ENCODE measurements at regions not wholly inside any gene's neighbourhood (a gene's known extent, or its start where the extent isn't known, plus 50 kb on each side); places are given as distances from the start of the nearest gene placed in this dataset.
A peak's percentile ranks its signal among the peaks of the same experiment; 100 is the strongest.
"Not testable (repeated sequence)": the region's sequence is repeated elsewhere in the genome, so short reads cannot be mapped to it uniquely, and the experiment has no call there.

GRCh38 chr12:62016021-62016420 is 244.2 kb upstream of the USP15 start:
- DNase-seq, result no peak

DNA sequence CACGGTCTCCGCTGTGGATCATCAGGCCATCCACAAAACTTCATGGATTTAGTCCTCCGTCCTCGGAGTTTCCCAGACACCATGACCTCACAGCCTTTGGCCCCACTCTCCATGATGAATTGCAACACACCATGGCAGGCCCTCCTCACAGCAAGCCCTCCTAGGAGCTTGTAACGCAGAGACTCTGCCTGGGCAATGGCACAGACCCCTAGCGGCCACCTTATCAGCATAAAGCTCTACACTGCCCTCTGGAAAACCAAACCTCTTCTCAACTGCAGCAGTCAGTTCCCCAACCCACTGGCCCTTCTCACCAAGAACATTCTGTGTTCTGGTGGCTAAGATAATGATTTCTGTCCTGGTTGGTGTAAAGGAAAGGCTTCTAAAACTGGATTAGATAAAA is 238.4 kb upstream of the USP15 start:
- no peak for DNase-seq

DNA sequence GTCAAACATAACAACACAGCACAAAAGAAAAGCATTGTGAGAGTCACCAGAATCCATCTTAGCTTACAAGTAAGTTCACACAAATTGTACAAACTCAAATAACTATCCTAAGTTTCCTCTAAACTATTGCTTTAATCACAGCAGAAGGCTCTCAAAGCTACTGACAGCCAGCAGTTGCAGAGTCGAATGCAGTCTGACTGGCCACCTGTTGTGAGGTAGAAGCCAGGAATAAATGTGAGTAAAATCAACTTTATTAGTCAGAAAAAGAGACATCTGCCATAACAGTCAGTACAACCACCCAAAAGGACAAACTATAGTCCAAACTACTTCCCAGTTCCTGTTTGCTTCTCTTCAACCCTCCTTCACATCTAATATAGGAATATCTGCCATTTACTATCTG is 231.7 kb upstream of the USP15 start:
- no peak for DNase-seq

GRCh38 chr12:62032870-62033269 is 227.3 kb upstream of the USP15 start:
- no peak for DNase-seq

DNA sequence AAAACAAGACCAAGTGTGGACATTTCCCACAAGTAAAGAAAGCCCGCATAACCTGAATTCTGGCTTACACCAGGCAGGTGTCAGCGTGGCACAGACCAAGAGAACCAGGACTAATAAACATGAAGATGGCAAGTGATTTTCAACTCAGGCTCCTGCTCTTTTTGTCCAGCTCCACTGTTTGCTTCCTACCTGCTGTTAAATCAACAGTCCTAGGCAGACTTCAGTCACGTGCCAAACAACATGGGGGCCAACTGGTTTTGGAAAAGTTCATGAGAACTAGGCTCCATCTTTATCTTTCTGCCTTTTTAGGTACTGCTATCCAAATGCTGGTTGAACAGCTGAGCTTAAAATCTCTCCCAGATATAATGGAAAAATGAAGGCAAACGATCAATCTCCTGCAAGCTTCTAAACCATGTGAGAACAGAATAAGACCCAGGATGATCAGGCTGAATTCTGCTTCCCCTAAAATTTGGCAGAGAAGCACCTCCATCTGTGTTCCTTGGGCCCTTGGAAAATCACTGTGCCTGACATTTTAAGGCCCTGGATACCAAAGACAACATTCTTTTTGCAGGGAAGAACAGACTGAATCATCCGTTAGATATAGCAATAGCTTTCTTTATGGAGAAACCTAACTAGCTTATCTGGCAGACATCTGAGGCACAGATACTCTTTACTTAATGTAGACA is 215.6 kb upstream of the USP15 start:
- no peak for DNase-seq

GRCh38 chr12:62045211-62045610 is 215.0 kb upstream of the USP15 start:
- DNase-seq, result no peak

DNA sequence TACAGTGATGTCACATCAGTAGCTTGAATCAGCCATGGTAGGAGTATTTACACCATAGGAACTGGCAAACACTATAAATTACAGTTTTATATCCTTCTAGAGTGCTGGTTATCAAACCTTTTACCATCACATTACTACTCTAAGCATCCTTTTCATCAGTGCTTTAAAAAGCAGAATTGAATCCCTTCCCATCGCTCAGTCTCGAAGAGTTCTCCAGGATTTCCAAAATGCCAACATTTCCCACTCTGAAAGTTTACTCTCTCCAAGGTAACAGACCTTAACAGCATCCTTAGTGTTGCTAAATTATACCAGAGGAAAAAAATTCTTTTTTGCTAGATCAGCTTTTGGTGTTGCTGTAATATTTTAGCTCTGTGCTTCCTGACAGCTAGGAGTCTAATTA is 209.4 kb upstream of the USP15 start:
- no peak for DNase-seq

- no peak for DNase-seq
These were observed 190.2 kb upstream of the USP15 start for GRCh38 chr12:62069976-62070375.

GRCh38 chr12:62073236-62073635 is 187.0 kb upstream of the USP15 start:
- DNase-seq, result not testable (repeated sequence)

GRCh38 chr12:62075870-62076269 is 184.3 kb upstream of the USP15 start:
- no peak for DNase-seq

DNA sequence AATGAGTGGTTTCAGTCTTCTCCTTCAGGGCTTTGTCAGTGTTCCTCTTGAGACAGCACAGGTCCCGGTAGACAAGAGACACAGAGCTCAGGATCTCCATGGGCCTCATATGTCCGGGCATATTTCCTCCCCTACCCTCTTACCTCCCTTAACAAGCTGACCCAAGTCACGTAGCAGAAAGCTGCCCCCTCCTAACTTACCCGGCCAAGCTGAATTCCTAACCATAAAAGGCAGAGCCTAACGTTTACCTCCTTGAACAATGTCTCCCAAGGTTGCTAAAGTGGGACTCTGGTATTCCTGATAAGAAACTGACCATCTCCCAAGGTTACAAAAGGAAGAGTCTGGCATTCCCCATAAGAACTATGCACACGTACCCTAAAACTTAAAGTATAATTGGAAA is 182.2 kb upstream of the USP15 start:
- DNase-seq, result no peak

DNA sequence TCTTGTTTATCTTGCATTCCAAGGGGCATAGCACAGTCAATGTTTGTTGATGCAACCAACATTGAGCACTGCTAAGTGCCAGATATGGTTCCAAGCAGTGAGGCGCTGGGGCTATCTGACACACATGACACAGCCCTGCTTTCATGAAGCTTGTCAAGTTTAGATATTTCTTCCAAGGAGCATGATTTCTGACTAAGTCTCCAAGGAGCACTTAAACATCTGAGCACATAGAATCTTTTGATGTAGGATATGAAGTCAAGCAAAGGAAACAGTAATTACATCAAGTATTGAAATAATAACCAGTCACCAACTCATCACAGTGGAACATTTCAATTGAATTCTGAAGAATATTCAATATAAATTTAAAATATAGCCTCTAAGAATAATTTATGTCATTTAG is 177.8 kb upstream of the USP15 start:
- DNase-seq, result no peak

DNA sequence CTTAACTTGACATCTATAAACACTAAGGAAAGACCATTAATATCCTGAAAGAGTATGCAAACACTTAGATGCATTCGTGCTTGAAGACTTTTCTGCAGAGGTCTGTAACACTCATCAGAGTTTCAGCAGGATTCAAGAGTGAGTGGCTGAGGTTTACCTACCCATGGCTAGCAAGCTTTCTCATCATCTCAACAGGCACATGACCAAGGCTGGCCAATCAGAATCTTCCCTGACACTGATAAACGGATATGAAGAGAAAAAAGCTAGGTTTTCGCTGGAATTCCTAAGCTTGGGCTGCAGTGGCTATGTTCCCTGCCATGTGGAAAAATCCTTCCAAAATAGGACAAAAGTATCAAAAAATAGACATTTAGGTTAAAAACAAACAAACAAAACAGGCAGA is 162.1 kb upstream of the USP15 start:
- DNase-seq, result no peak

DNA sequence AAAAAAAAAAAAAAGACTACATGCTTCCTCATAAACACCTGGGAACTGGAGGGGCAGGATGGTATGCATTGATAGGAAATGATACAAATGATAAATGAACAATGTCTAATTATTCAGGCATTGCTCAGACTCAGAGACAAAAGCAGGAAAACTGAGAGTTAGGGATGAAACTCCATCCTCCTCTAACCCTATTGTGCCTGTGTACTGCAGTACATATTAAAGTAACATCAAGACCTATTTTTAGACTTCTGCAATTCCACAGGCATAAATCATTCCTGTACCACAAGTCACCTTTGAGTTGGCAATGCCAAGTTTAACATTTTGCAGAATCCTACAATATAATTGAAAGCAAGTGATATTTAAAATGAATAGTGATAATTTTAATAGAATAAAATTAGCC is 156.5 kb upstream of the USP15 start:
- no peak for DNase-seq

DNA sequence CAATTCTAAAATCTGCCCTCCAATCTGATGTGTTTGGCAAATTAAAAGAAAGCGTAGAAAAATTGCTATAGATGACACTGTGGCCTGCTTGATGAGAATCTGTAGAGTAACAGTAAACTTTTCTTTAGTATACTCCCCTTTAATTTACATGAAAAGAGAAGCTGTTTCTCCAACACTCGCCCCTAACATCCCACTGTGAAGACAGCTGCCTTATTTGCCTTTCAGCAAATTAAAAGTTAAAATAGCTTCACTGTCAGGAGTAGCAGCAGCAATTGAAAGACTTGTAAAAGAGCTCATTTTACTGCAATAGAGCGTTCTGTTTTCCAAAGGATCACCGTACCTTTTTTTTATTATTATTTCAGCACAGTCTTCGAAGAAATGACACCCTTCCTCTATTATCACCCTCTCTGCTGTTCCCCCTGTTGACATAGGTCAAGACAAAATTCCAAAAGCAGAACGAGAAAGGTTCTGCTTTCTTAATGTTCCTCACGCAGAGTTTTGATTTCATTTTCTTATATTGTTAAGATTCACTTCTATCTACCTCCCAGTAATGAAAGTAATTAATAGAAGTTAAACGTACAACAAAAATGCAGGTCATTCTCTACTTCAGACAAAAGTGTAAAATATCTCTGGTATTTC is 153.5 kb upstream of the USP15 start:
- no peak for DNase-seq

- no peak for DNase-seq
These were observed 146.7 kb upstream of the USP15 start for GRCh38 chr12:62113366-62114011.

GRCh38 chr12:62116986-62117385 is 143.2 kb upstream of the USP15 start:
- DNase-seq, result peak; percentile 86

GRCh38 chr12:62123721-62124203 is 136.4 kb upstream of the USP15 start:
- DNase-seq, result peak; percentile 41

DNA sequence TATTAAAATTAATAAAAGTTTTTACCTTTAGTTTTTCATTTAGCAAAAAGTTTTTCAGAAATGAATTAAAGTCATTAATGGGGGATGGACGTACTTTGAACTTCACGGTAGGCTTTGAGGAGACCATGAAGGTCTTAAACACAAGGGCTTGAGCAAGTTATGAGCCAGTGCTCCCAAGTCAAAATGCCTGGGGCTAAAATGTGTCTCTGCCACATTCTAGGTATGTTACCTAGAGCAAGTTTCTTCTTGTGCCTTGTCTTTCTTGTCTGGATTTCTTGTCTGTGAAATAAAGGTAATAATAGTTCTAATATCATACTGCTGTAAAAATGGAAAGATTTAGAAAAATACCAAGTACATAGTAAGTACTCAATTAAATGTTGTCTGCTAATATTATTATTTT is 132.7 kb upstream of the USP15 start:
- no peak for DNase-seq

DNA sequence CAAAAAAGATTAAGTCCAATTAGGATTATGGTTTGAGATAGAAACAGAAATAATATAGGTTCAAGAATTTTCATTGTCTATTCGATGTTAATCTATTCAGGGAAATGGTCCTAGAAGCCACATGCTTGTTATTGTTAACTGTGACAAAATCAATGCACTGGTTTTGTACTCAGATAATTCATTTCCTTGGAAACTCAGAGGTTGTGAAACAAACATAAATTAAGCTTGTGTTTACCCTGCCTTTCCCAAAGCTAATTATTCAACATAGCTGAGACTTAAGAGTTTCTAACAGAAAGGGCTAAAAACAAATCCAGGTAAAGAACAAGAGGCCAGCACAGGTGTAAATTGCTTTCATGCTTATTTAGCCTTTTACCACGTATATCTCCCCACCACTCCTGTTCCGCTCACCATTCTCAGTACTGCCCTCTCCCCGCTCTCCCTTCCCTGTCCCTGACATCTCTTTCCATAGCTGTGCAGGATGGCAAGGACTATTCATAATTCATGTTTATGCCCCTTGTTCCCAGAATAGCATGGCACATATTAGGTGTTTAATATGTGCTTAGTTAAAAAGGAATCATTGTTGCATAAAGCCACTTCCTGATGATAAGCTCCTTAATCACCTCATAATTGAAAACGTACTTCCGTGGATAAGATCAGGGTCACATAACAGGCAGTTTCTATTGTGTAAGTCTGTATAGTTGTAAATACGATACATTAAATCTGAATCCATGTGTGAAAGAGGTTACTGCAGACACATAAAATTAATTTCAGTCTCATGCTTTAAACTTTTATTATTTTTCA is 131.8 kb upstream of the USP15 start:
- peak; percentile 34 for DNase-seq

DNA sequence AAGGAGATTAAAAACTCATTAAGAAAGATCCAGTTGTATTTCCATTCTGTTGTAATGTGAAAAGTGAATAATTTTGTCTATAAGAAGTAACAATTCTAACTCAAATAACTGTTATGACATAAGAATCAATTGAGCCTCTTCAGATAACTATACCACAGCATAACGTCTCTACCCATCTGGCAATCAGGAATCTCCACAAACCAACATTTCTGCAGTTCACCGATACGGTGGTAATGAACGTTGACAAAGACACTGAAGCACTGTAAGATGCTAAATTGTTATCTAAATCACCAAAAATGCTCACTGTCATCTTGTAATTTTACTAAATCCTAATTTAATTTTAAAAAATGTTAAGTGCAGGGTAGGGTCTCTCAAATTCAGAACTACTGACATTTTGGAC is 130.9 kb upstream of the USP15 start:
- DNase-seq, result no peak

DNA sequence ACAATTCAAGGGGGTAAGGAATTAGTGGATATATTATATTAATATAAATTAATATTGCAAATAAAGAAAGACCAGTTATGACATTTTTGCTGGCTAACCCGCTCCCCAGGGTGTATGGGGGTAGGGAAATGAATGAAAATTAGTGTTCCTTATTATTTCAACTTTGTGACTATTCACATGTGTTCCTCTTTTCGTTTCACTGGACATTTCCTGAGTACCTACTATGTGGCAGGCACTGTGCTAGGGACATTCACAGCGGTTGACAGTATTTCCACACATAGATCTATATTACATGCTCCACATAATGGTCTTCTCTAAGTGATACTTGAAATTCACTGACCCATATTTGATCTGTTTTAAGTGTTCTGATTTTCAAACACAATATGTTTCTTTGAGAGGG is 129.8 kb upstream of the USP15 start:
- no peak for DNase-seq

All from skin of body (tissue), 1 donor.